D341Med (cell line): ENCODE measurements at regions not wholly inside any gene's neighbourhood (a gene's known extent, or its start where the extent isn't known, plus 50 kb on each side); places are given as distances from the start of the nearest gene placed in this dataset.
A peak's percentile ranks its signal among the peaks of the same experiment; 100 is the strongest.

Source experiments
- DNase-seq: peaks from one replicate; pipeline ENCODE4 v3.0.0; 2012; ENCODE audit warnings: low spot score

- DNase-seq = no peak
These were observed 266.3 kb upstream of the NOCT start for GRCh38 chr4:138749303-138749702.

- no peak for DNase-seq
These were observed 273.7 kb upstream of the NOCT start for GRCh38 chr4:138741766-138742377.

- DNase-seq = no peak
These were observed 274.5 kb upstream of the NOCT start for GRCh38 chr4:138740816-138741745.

GRCh38 chr4:138736362-138736761, 279.2 kb upstream of the NOCT start:
- DNase-seq = no peak

- DNase-seq = no peak
These were observed 280.8 kb upstream of the NOCT start for GRCh38 chr4:138734746-138735145.

- DNase-seq = no peak
These were observed 287.0 kb upstream of the NOCT start for GRCh38 chr4:138728566-138728965.

GRCh38 chr4:138727731-138728130, 287.9 kb upstream of the NOCT start:
- no peak for DNase-seq

DNA sequence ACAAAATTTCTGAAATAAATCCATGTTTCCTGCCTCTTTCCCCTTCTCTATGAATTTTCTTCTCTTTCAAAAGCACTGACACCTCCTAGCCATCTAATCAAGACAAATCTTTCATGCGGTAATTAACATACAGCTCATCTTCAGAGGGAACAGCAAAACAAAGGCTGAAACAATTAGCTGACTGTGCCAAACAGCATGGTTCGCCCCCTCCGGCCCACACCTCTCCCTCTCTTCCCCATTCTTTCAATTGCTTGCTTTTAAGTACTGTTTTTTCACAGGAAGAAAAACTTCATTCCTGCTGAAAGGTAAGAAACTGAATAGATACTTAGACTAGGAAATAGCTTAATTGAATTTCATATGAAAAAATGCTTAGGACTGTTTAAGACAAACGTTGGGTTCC, 291.1 kb upstream of the NOCT start:
- no peak for DNase-seq

- DNase-seq = no peak
These were observed 298.8 kb upstream of the NOCT start for GRCh38 chr4:138716559-138717335.

GRCh38 chr4:138710297-138710696, 305.3 kb upstream of the NOCT start:
- DNase-seq = no peak

- DNase-seq = no peak
These were observed 305.7 kb upstream of the NOCT start for GRCh38 chr4:138709859-138710258.

- peak; percentile 55 for DNase-seq
These were observed 307.6 kb upstream of the NOCT start for GRCh38 chr4:138707746-138708677.

DNA sequence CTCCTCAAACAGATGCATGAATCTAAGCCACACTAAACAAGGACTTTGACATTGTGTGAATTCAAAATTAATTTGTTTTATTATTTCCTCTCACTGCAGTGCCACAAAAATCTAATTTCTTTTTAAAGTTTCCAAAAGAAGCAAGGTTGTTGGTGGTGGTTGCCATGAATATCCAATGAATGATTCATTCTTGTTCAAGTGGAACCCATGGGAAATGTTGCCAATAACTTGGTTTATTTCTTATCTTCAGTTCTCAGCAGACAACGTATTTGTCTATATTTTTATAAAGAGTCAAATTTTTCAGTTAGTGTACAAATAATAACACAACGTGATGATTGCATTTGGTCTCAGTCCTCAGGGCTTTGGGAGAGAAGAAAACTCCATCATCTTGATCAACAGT, 309.4 kb upstream of the NOCT start:
- DNase-seq = no peak

DNA sequence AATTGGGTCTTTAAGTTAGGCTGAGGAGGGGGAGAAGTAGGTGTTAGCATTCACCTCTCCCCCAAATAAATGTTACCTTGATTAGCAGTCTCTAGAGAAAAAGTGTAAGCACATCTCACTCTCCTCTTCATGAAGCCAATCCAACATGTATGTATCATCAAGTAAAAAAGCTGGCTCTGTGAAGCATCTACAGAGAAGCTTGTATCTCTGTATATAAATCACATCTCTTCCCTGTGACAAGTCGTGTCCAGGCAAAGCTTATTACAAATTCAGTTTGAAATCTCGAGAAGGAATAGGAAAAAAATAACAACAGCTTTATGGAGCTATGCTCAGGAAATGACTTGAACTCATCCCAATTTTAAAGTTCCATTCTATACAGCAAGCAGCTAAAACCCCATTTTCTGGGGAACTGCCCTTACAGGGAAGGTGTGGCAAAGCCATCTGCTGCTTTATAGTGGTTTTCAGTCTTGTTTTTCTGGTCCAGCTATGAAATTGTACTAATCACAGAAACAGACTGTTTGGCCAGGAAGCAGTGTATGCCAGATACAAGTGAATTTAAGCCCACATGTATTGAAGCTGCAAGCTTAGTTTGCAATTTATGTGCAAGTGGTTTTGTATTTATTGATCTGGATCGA, 313.3 kb upstream of the NOCT start:
- no peak for DNase-seq

- no peak for DNase-seq
These were observed 316.9 kb upstream of the NOCT start for GRCh38 chr4:138698641-138699040.

DNA sequence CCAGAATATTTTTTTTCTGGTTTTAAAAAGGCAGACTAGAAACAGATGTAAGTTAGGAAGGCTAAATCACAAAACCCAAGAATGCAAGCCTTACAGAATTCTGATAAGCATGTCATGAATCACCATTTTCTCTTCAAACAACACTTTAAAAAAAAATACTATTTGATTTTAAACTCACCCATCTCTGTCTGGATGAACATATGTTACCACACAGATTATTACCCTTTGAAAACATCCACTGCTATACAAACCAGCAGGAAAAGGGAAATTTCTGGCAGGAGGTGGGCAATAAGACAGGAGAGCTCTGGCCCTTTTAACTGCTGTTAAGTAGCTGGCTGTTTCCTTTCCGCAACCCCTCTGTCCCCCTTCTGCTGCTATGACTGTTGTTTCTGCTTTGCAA, 317.7 kb upstream of the NOCT start:
- no peak for DNase-seq

GRCh38 chr4:138696771-138697170, 318.8 kb upstream of the NOCT start:
- no peak for DNase-seq

DNA sequence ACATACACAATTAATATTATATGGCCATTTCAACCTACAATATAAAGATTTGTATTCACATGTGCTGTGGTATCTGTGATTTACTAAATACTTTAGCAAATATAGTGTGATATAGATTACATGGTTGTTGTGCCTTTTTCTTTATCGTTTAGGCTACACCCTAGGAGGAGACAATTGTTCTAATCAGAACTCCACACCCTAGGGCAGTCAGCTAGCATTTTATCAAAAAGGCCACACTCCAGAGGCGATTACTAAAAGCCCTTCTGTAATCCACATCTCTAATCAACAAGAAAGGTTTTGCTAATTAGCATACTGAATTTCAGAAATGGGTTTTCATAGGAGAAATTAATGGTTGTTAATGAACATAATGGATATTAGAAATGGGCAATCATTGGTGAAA, 319.5 kb upstream of the NOCT start:
- DNase-seq = no peak

- no peak for DNase-seq
These were observed 322.1 kb upstream of the NOCT start for GRCh38 chr4:138693526-138693925.

GRCh38 chr4:138692411-138692810, 323.2 kb upstream of the NOCT start:
- DNase-seq = no peak

- DNase-seq = no peak
These were observed 326.0 kb upstream of the NOCT start for GRCh38 chr4:138689593-138689992.
